BE2C (cell line): ENCODE measurements at regions not wholly inside any gene's neighbourhood (a gene's known extent, or its start where the extent isn't known, plus 50 kb on each side); places are given as distances from the start of the nearest gene placed in this dataset.

Experiments used
- DNase-seq: peaks from one replicate; pipeline ENCODE4 v3.0.0-alpha.2; 2020
- H3K27me3 ChIP-seq: fragments of 250-450 bp; sonication (Bioruptor Pico); 2 replicates; pipeline ENCODE4 v1.5.1; 2020; ENCODE audit warnings: mild to moderate bottlenecking
- H3K36me3 ChIP-seq: fragments of 250-450 bp; sonication (Bioruptor Pico); 2 replicates; pipeline ENCODE4 v1.5.1; 2020; ENCODE audit warnings: mild to moderate bottlenecking
- H3K4me1 ChIP-seq: fragments of 250-450 bp; sonication (Bioruptor Pico); 2 replicates; pipeline ENCODE4 v1.5.1; 2020
- H3K4me3 ChIP-seq: 2 replicates; pipeline ENCODE4 v1.5.1; 2011; ENCODE audit warnings: low read depth, low read length
- H3K9me3 ChIP-seq: fragments of 250-450 bp; sonication (Bioruptor Pico); 2 replicates; pipeline ENCODE4 v1.5.1; 2020
- TF ChIP-seq, protein P1 (sequence below): IDR thresholded peaks from 2 replicates; pipeline ENCODE4 v1.5.1; 2012; ENCODE audit warnings: mild to moderate bottlenecking, low read depth, low read length

DNA sequence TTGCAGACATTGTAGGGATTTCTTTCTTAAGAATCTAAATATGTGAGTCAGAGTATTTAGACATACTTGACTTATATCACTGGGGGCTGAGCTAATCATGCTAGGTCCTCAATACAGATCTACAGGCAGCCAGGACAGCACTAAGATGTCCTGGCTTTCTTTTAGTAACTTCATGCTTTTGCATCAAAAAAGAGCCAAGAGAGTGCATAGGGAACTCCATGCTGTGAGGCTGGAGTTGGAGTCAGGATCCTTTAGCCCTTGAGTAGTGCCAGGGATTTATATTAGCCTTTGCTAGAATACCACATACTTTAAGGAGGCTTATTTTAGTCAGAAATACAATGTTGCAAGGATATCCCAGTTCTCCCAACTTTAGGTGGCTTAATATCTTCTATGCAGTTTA lies 289.7 kb downstream of the CCDC85A start:
- Histone ChIP-seq H3K36me3 (no peaks in the 10 kb centered on the region), H3K9me3 (no peaks in the 10 kb centered on the region), H3K4me1 (no peaks in the 10 kb centered on the region), H3K4me3 (no peak overlapping the region), H3K27me3 (no peaks in the 10 kb centered on the region)
- DNase-seq: no peak
- TF ChIP-seq, protein P1, sequence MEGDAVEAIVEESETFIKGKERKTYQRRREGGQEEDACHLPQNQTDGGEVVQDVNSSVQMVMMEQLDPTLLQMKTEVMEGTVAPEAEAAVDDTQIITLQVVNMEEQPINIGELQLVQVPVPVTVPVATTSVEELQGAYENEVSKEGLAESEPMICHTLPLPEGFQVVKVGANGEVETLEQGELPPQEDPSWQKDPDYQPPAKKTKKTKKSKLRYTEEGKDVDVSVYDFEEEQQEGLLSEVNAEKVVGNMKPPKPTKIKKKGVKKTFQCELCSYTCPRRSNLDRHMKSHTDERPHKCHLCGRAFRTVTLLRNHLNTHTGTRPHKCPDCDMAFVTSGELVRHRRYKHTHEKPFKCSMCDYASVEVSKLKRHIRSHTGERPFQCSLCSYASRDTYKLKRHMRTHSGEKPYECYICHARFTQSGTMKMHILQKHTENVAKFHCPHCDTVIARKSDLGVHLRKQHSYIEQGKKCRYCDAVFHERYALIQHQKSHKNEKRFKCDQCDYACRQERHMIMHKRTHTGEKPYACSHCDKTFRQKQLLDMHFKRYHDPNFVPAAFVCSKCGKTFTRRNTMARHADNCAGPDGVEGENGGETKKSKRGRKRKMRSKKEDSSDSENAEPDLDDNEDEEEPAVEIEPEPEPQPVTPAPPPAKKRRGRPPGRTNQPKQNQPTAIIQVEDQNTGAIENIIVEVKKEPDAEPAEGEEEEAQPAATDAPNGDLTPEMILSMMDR: no peak

DNA sequence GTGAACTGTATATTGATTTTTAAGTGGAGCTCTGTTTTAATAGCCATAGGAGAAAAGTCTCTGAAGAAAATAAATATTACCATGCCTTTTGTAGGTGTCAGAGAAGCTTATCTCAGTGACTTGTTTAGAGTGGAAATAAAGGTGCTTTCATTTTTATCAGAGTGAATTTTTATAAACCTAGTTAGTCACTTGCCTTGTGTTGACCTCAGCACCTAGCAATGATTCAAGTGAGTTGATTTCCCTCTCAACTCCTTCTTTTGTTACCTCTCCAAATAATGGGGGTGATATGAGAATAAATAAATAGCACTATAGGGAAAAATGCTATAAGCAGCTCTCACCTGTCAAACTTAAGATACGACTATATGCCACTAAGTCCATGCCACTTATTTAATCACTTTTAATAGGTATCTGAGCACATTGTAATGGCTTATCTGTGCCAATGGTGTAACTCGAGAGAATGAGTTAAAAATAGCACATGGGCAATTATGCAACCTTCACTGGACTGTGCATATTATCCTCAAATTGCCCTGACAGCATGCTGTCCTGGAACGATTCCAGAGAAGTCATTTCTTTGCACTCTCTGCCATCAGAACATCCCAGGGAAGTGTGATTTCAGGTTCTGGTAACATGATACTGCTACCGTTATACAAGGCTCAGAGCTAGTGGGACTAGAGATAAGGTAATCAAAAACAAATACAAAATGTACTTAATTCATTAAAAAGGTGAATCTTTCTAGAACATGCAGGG lies 290.8 kb downstream of the CCDC85A start:
- TF ChIP-seq, protein P1: no peak
- no peaks in the 10 kb centered on the region for H3K9me3 ChIP-seq
- H3K27me3 ChIP-seq: no peaks in the 10 kb centered on the region
- no peak overlapping the region for H3K4me3 ChIP-seq
- no peaks in the 10 kb centered on the region for H3K36me3 ChIP-seq
- no peaks in the 10 kb centered on the region for H3K4me1 ChIP-seq
- no peak for DNase-seq

DNA sequence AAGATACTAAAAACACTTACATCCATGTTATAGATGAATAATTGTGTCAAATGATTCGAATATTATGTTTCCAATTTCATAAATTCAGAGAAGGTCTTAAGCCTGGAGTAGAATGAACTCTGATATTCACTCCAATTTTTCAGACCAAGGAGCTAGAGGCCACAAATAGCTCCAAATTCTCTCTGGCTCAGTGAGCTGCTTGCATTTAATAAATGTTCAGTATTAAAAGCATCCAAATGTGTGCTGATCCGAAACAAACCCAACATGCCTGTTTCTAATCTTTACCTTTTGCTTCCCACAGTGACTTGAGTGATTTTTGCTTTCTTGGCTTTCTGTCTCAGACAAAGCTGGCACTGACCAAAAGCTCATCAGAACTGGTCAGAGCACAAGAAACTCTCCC lies 291.4 kb downstream of the CCDC85A start:
- no peak overlapping the region for H3K4me3 ChIP-seq
- DNase-seq: no peak

DNA sequence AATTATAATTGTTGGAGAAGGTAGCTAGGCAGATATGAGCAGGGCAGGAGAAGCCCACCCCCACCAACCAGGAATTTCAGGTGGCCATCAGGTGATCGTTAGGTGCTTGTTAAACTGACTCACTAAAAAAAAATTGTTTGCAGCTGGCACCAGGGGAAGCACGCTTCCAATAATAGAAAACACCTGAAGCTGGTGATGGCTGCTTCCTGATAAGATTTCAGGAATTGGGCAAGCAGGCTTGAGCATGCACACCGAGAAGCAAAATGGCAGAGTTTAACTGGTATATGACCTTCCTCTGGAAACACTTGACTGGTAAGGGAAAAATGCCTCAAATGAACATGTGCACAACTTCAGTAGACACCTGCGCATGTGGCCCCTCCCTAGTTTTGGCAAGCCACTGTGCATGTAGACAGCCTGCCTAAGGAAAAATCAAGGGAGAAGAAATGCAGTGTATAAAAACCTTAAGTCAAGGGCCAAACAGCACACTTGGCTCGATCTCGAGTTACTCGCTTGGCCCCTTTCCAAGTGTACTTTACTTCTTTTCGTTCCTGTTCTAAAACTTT lies 292.8 kb downstream of the CCDC85A start:
- TF ChIP-seq, protein P1: no peak
- Histone ChIP-seq H3K4me1 (no peaks in the 10 kb centered on the region), H3K27me3 (no peaks in the 10 kb centered on the region), H3K4me3 (no peak overlapping the region), H3K9me3 (no peaks in the 10 kb centered on the region), H3K36me3 (no peaks in the 10 kb centered on the region)
- DNase-seq: no peak

More for the DNA sequence above, 291.4 kb downstream of the CCDC85A start:
- TF ChIP-seq, protein P1: no peak
- H3K9me3 ChIP-seq: no peaks in the 10 kb centered on the region
- no peaks in the 10 kb centered on the region for H3K27me3 ChIP-seq
- no peaks in the 10 kb centered on the region for H3K36me3 ChIP-seq
- H3K4me1 ChIP-seq: no peaks in the 10 kb centered on the region

DNA sequence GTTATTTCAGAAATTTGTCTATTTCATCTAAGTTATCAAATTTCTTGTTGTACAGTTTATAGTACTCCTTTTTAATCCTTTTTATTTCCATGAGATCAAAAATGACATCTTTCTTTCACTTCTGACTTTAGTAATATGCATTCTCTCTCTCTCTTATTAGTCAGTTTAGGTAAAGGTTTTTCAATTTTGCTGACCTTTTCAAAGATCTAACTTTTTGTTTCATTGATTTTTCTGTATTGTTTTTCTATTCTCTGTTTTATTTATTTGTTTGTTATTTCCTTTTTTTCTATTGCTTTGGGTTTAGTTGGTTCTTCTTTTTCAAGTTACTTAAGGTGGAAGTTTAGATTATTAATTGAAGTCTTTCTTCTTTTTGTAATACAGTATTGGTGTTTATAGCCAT lies 294.2 kb downstream of the CCDC85A start:
- no peaks in the 10 kb centered on the region for H3K4me1 ChIP-seq
- H3K4me3 ChIP-seq: no peak overlapping the region
- no peaks in the 10 kb centered on the region for H3K36me3 ChIP-seq
- H3K27me3 ChIP-seq: no peaks in the 10 kb centered on the region
- TF ChIP-seq, protein P1: no peak
- DNase-seq: no peak
- H3K9me3 ChIP-seq: no peaks in the 10 kb centered on the region

DNA sequence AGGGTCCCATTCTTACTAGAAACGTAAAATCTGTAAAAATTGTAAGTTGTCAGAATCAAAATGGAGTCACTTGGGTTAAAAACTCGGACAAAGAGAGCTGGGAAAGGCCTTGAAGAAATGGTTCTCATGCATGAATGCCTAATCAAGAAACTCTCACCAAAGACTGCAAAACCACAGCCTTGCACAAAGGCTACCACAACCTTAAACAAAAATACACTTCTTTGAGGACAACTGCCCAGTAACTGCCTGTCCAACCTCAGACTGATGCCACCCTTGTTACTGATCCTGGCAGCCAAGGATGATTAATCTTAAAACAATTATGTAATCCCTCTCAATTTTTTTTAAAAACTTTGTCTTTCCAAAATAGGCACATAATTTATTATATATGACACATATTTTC lies 299.3 kb downstream of the CCDC85A start:
- Histone ChIP-seq H3K4me1 (no peaks in the 10 kb centered on the region), H3K9me3 (no peaks in the 10 kb centered on the region), H3K36me3 (no peaks in the 10 kb centered on the region), H3K27me3 (no peaks in the 10 kb centered on the region), H3K4me3 (no peak overlapping the region)
- no peak for DNase-seq
- TF ChIP-seq, protein P1: no peak
